ENCODE measurements at regions not wholly inside any gene's neighbourhood (a gene's known extent, or its start where the extent isn't known, plus 50 kb on each side); places are given as distances from the start of the nearest gene placed in this dataset.

GRCh38 chr11:30760345-30760744, 174.2 kb upstream of the MPPED2 start:
- TF ChIP-seq CTCF (conservative IDR thresholded peaks at IDR 0.05): no peak
- no peak overlapping the region for H3K27ac ChIP-seq

- no peak for TF ChIP-seq CTCF (conservative IDR thresholded peaks at IDR 0.05)
- H3K27ac ChIP-seq: no peak overlapping the region
Measured at GRCh38 chr11:30758946-30759504, 172.9 kb upstream of the MPPED2 start.

GRCh38 chr11:30758518-30758917, 172.4 kb upstream of the MPPED2 start:
- no peak for TF ChIP-seq CTCF (conservative IDR thresholded peaks at IDR 0.05)
- no peak overlapping the region for H3K27ac ChIP-seq

GRCh38 chr11:30758012-30758411, 171.9 kb upstream of the MPPED2 start:
- no peak for TF ChIP-seq CTCF (conservative IDR thresholded peaks at IDR 0.05)
- H3K27ac ChIP-seq: no peak overlapping the region

GRCh38 chr11:30753994-30754393, 167.8 kb upstream of the MPPED2 start:
- H3K27ac ChIP-seq: no peak overlapping the region
- no peak for TF ChIP-seq CTCF (conservative IDR thresholded peaks at IDR 0.05)

- H3K27ac ChIP-seq: no peak overlapping the region
- TF ChIP-seq CTCF (conservative IDR thresholded peaks at IDR 0.05): no peak
Measured at GRCh38 chr11:30753504-30753903, 167.4 kb upstream of the MPPED2 start.

- no peak for TF ChIP-seq CTCF (conservative IDR thresholded peaks at IDR 0.05)
Measured at GRCh38 chr11:30749268-30749667, 163.1 kb upstream of the MPPED2 start.

More at GRCh38 chr11:30749268-30749667, 163.1 kb upstream of the MPPED2 start:
- no peak overlapping the region for H3K27ac ChIP-seq
